Chondrocyte (in vitro differentiated cells): ENCODE measurements at regions not wholly inside any gene's neighbourhood (a gene's known extent, or its start where the extent isn't known, plus 50 kb on each side); places are given as distances from the start of the nearest gene placed in this dataset.

Experiments used
- DNase-seq: peaks from one replicate; pipeline ENCODE4 v3.0.0; 2021; ENCODE audit warnings: mixed read lengths, low spot score
- H3K27ac Mint-ChIP-seq: one replicate; pipeline ENCODE4 v1.8.0; 2021; ENCODE audit warnings: mild to moderate bottlenecking, moderate library complexity, mixed read lengths; ENCODE audit not compliant: unreplicated experiment
- H3K27me3 Mint-ChIP-seq: 2 replicates; pipeline ENCODE4 v1.8.0; 2021; ENCODE audit warnings: low read depth, mixed read lengths
- H3K36me3 Mint-ChIP-seq: 2 replicates; pipeline ENCODE4 v1.8.0; 2021; ENCODE audit warnings: low read depth, mixed read lengths
- H3K4me1 Mint-ChIP-seq: 2 replicates; pipeline ENCODE4 v1.8.0; 2021; ENCODE audit warnings: low read depth, mild to moderate bottlenecking, mixed read lengths
- H3K4me3 Mint-ChIP-seq: one replicate; pipeline ENCODE4 v1.8.0; 2021; ENCODE audit warnings: mild to moderate bottlenecking, moderate library complexity, mixed read lengths; ENCODE audit not compliant: unreplicated experiment
- H3K9me3 Mint-ChIP-seq: 2 replicates; pipeline ENCODE4 v1.8.0; 2021; ENCODE audit warnings: low read depth, mixed read lengths
- CTCF ChIP-seq: fragments of 200-600 bp; sonication (generic); IDR thresholded peaks from 2 replicates; pipeline ENCODE4 v1.5.0; 2021; ENCODE audit warnings: antibody characterized with exemption, mild to moderate bottlenecking, moderate library complexity

- peaks cover 5% of the 10 kb centered on the region for H3K9me3 Mint-ChIP-seq
- no peak for TF ChIP-seq CTCF
- no peak for DNase-seq
- H3K27me3 Mint-ChIP-seq: no peaks in the 10 kb centered on the region
- no peak overlapping the region for H3K4me3 Mint-ChIP-seq
- H3K27ac Mint-ChIP-seq: peak overlapping the region; percentile 25
- peaks cover 30% of the 10 kb centered on the region for H3K4me1 Mint-ChIP-seq
- H3K36me3 Mint-ChIP-seq: no peaks in the 10 kb centered on the region
These were observed 1358.6 kb upstream of the GJE1 start for GRCh38 chr6:140774080-140774505.

- H3K4me1 Mint-ChIP-seq: peaks cover 30% of the 10 kb centered on the region
- H3K4me3 Mint-ChIP-seq: no peak overlapping the region
- no peaks in the 10 kb centered on the region for H3K27me3 Mint-ChIP-seq
- H3K9me3 Mint-ChIP-seq: peaks cover 8% of the 10 kb centered on the region
- peaks cover under 1% of the 10 kb centered on the region for H3K36me3 Mint-ChIP-seq
- no peak overlapping the region for H3K27ac Mint-ChIP-seq
- no peak for TF ChIP-seq CTCF
- no peak for DNase-seq
These were observed 1359.4 kb upstream of the GJE1 start for GRCh38 chr6:140773276-140773675.

GRCh38 chr6:140772576-140772975, 1360.1 kb upstream of the GJE1 start:
- no peak for TF ChIP-seq CTCF
- peaks cover 12% of the 10 kb centered on the region for H3K9me3 Mint-ChIP-seq
- no peak overlapping the region for H3K4me3 Mint-ChIP-seq
- H3K27ac Mint-ChIP-seq: no peak overlapping the region
- peaks cover 30% of the 10 kb centered on the region for H3K4me1 Mint-ChIP-seq
- DNase-seq: no peak
- H3K36me3 Mint-ChIP-seq: peaks cover 4% of the 10 kb centered on the region
- H3K27me3 Mint-ChIP-seq: no peaks in the 10 kb centered on the region

- H3K36me3 Mint-ChIP-seq: peaks cover 4% of the 10 kb centered on the region
- no peak overlapping the region for H3K27ac Mint-ChIP-seq
- no peak overlapping the region for H3K4me3 Mint-ChIP-seq
- no peak for TF ChIP-seq CTCF
- no peaks in the 10 kb centered on the region for H3K27me3 Mint-ChIP-seq
- peaks cover 19% of the 10 kb centered on the region for H3K9me3 Mint-ChIP-seq
- peaks cover 7% of the 10 kb centered on the region for H3K4me1 Mint-ChIP-seq
- no peak for DNase-seq
These were observed 1364.6 kb upstream of the GJE1 start for GRCh38 chr6:140768133-140768532.

- no peak for DNase-seq
- Mint-ChIP-seq H3K36me3 (peaks cover 4% of the 10 kb centered on the region), H3K4me3 (no peak overlapping the region), H3K9me3 (peaks cover 19% of the 10 kb centered on the region), H3K27ac (no peak overlapping the region), H3K4me1 (no peaks in the 10 kb centered on the region), H3K27me3 (no peaks in the 10 kb centered on the region)
- TF ChIP-seq CTCF: no peak
These were observed 1365.7 kb upstream of the GJE1 start for GRCh38 chr6:140766999-140767398.
